GM18502 (cell line): ENCODE measurements at regions not wholly inside any gene's neighbourhood (a gene's known extent, or its start where the extent isn't known, plus 50 kb on each side); places are given as distances from the start of the nearest gene placed in this dataset.

Experiments used
- ATAC-seq: cut with Tn5 transposase; IDR thresholded peaks from one replicate; pipeline ENCODE4 v1.9.1; 2021; ENCODE audit warnings: mild to moderate bottlenecking; ENCODE audit not compliant: unreplicated experiment, poor library complexity

- no peak for ATAC-seq
Measured at GRCh38 chr18:75782826-75783225, 355.3 kb upstream of the SMIM21 start.

GRCh38 chr18:75782204-75782603 lies 354.7 kb upstream of the SMIM21 start:
- ATAC-seq = no peak

- ATAC-seq = no peak
Measured at GRCh38 chr18:75779910-75780309, 352.4 kb upstream of the SMIM21 start.

GRCh38 chr18:75779450-75779849 lies 351.9 kb upstream of the SMIM21 start:
- no peak for ATAC-seq

GRCh38 chr18:75777630-75778029 lies 350.1 kb upstream of the SMIM21 start:
- ATAC-seq = no peak

- ATAC-seq = no peak
Measured at GRCh38 chr18:75775121-75775520, 347.6 kb upstream of the SMIM21 start.

GRCh38 chr18:75773618-75774017 lies 346.1 kb upstream of the SMIM21 start:
- no peak for ATAC-seq

- ATAC-seq = no peak
Measured at GRCh38 chr18:75762758-75763157, 335.3 kb upstream of the SMIM21 start.

- ATAC-seq = no peak
Measured at GRCh38 chr18:75760208-75760607, 332.7 kb upstream of the SMIM21 start.

- ATAC-seq = no peak
Measured at GRCh38 chr18:75757951-75758350, 330.4 kb upstream of the SMIM21 start.

GRCh38 chr18:75754433-75754832 lies 326.9 kb upstream of the SMIM21 start:
- no peak for ATAC-seq

- ATAC-seq = no peak
Measured at GRCh38 chr18:75753753-75754152, 326.2 kb upstream of the SMIM21 start.

- ATAC-seq = no peak
Measured at GRCh38 chr18:75752740-75753263, 325.3 kb upstream of the SMIM21 start.

GRCh38 chr18:75745147-75745546 lies 317.6 kb upstream of the SMIM21 start:
- ATAC-seq = no peak

- ATAC-seq = no peak
Measured at GRCh38 chr18:75742516-75742915, 315.0 kb upstream of the SMIM21 start.

- no peak for ATAC-seq
Measured at GRCh38 chr18:75739682-75740081, 312.2 kb upstream of the SMIM21 start.

GRCh38 chr18:75735291-75735690 lies 307.8 kb upstream of the SMIM21 start:
- ATAC-seq = no peak

GRCh38 chr18:75730249-75730648 lies 302.7 kb upstream of the SMIM21 start:
- no peak for ATAC-seq

- ATAC-seq = no peak
Measured at GRCh38 chr18:75728621-75729020, 301.1 kb upstream of the SMIM21 start.

- no peak for ATAC-seq
Measured at GRCh38 chr18:75727456-75727855, 300.0 kb upstream of the SMIM21 start.

GRCh38 chr18:75723521-75724340 lies 296.2 kb upstream of the SMIM21 start:
- ATAC-seq = no peak

- ATAC-seq = no peak
Measured at GRCh38 chr18:75714766-75715165, 287.3 kb upstream of the SMIM21 start.
